ENCODE measurements at regions not wholly inside any gene's neighbourhood (a gene's known extent, or its start where the extent isn't known, plus 50 kb on each side); places are given as distances from the start of the nearest gene placed in this dataset.

DNA sequence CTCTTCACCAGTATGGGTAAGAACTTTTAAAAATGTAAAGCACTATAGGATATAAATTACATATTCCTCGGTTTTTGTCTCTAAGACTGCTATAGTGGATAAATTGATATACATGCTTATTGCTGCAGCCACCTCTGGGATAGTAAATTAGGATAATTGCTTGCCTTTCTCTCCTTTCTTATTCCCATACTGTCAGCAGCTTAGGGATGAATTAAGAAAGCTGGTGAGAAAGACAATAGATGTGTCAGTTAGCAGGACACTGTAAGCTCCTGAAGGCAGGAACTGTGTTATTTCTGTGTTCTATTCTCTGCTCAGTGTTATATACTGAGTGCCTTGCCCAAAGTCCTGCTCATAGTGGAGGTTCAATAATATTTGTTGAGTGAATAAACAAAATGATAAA is 828.6 kb upstream of the ACVR2A start:
- TF ChIP-seq, protein P1, sequence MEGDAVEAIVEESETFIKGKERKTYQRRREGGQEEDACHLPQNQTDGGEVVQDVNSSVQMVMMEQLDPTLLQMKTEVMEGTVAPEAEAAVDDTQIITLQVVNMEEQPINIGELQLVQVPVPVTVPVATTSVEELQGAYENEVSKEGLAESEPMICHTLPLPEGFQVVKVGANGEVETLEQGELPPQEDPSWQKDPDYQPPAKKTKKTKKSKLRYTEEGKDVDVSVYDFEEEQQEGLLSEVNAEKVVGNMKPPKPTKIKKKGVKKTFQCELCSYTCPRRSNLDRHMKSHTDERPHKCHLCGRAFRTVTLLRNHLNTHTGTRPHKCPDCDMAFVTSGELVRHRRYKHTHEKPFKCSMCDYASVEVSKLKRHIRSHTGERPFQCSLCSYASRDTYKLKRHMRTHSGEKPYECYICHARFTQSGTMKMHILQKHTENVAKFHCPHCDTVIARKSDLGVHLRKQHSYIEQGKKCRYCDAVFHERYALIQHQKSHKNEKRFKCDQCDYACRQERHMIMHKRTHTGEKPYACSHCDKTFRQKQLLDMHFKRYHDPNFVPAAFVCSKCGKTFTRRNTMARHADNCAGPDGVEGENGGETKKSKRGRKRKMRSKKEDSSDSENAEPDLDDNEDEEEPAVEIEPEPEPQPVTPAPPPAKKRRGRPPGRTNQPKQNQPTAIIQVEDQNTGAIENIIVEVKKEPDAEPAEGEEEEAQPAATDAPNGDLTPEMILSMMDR (IDR thresholded peaks at IDR 0.05; ENCODE audit: low read depth, low read length, missing control alignments): no peak
- no peak for DNase-seq (ENCODE audit: low read depth)
- no peak overlapping the region for H3K4me3 ChIP-seq (ENCODE audit: low read depth, low read length)

DNA sequence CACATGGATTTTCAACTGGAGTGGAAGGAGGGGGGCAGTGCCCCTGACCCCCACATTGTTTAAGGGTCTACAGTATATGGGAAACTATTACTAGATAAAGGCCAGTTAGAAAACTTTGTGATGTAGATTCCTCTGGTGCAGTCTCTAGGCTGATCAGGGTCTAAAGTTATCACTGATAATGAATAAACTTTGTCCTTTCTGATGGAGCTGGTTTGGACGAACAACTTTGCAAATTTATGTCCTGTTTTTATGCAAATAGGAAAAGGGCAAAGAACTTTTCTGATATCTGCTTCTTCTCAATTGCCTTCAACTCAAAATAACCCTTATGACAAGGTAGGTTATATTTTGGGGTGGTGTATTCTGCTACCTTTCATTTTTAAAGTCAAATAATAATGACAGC is 829.2 kb upstream of the ACVR2A start:
- no peak for DNase-seq (ENCODE audit: low read depth)
- H3K4me3 ChIP-seq (ENCODE audit: low read depth, low read length): no peak overlapping the region
- TF ChIP-seq, protein P1 (IDR thresholded peaks at IDR 0.05; ENCODE audit: low read depth, low read length, missing control alignments): no peak

GRCh38 chr2:147013696-147014392 is 831.0 kb upstream of the ACVR2A start:
- DNase-seq (ENCODE audit: low read depth): no peak
- H3K4me3 ChIP-seq (ENCODE audit: low read depth, low read length): no peak overlapping the region
- TF ChIP-seq, protein P1 (IDR thresholded peaks at IDR 0.05; ENCODE audit: low read depth, low read length, missing control alignments): no peak

DNA sequence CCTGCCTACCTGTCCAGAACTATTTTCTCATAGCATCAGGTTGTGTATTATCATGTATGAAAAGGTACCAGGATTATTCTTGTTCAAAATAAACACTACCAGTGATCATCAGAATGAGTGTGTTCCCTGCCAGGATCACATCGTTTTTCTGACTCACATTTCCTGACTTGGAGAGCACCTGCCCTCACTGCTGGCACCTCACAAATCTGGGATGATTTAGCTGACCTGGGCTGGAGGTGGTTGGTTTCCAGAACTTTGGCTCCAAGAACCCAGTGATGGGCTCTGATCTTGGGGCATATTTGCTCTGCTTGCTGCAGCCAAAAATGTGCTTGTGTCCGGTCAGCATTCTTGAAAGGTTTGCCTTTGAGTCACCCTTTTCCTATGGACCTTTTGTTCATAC is 836.3 kb upstream of the ACVR2A start:
- no peak overlapping the region for H3K4me3 ChIP-seq (ENCODE audit: low read depth, low read length)
- TF ChIP-seq, protein P1 (IDR thresholded peaks at IDR 0.05; ENCODE audit: low read depth, low read length, missing control alignments): no peak
- DNase-seq (ENCODE audit: low read depth): no peak

GRCh38 chr2:147006736-147007141 is 838.1 kb upstream of the ACVR2A start:
- H3K4me3 ChIP-seq (ENCODE audit: low read depth, low read length): no peak overlapping the region
- DNase-seq (ENCODE audit: low read depth): no peak
- TF ChIP-seq, protein P1 (IDR thresholded peaks at IDR 0.05; ENCODE audit: low read depth, low read length, missing control alignments): no peak

DNA sequence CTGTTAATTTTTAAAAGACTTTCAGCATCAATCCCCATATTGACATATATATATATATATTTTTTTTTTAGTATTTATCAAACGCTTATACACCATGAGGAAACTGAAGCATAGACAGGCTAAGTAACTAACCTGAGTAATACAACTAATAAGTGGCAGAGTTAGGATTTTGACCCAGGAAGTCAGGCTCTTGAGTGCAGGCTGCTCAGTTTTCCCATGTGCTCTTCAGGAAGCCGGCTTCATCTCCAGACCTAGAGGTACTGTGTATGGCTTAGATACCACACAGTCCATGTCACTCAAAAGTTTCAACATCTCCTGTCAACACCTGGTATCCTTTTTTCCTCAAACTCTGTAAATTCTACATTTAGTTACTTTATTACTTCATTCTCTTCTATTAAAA is 841.7 kb upstream of the ACVR2A start:
- TF ChIP-seq, protein P1 (IDR thresholded peaks at IDR 0.05; ENCODE audit: low read depth, low read length, missing control alignments): no peak
- H3K4me3 ChIP-seq (ENCODE audit: low read depth, low read length): no peak overlapping the region
- DNase-seq (ENCODE audit: low read depth): no peak

DNA sequence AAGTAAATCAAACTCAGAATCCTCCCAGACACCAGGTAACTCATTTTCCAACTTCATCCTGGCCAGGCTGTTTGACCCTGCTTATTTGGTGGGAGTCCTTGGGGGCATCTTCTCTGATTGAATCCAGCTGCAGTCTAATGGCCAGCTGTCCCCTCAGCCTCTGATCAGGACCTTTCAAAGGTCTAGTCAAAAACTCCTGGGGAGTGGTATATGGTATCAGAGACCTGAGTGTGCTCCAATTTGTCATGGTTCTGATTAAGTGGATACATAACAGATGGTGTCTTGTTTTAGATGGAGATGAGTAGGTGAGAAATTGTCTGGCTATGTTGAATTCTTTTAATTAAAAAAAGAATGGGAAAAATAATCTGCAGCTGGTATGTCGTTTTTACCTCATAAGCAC is 842.6 kb upstream of the ACVR2A start:
- TF ChIP-seq, protein P1 (IDR thresholded peaks at IDR 0.05; ENCODE audit: low read depth, low read length, missing control alignments): no peak
- H3K4me3 ChIP-seq (ENCODE audit: low read depth, low read length): no peak overlapping the region
- no peak for DNase-seq (ENCODE audit: low read depth)

Data from GM12864 (cell line).